Caki2 (cell line): ENCODE measurements at regions not wholly inside any gene's neighbourhood (a gene's known extent, or its start where the extent isn't known, plus 50 kb on each side); places are given as distances from the start of the nearest gene placed in this dataset.
"Not testable (repeated sequence)": the region's sequence is repeated elsewhere in the genome, so short reads cannot be mapped to it uniquely, and the experiment has no call there.

Experiments
- DNase-seq: peaks from one replicate; pipeline ENCODE4 v3.0.0-alpha.2; 2015; ENCODE audit warnings: low read depth
- in situ Hi-C: cut with HindIII; loops from 2 replicates; pipeline ENCODE4 v1.10.0; 2016; ENCODE audit warnings: low sequenced_read_pairs, low pct_unique_long_range_greater_than_20kb, mixed read lengths

DNA sequence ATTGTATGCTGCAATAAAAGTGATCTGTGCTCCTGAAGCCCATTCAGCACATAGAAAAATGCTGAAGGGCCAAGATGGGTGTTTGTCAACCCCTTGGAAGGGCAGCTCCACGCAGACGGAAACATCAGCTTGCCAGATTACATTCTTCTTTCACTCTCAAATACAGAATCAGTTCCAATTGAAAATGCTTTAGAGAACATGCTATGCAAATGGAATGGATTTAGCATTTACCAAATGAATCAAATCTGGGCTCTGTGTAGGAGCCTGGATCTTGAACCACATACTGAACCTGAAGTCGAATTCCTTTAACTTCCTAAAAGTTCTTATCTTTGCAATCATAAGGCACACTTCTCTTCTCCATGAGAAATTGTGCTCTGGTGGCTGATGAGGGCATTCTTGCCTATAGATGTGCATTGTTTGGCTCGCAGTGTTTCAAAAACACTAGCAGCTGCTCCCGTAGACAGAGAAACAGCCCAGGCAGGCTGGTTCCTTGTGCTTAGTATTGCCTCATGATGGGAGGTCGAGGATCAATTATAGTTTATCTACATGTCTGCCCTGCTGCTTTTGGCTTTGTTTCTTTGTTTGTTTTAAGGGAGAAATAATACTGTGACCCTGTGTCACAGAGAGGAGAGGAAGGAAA, 489.8 kb upstream of the FLRT2 start:
- in situ Hi-C loops: no loop called here
- DNase-seq: no peak

DNA sequence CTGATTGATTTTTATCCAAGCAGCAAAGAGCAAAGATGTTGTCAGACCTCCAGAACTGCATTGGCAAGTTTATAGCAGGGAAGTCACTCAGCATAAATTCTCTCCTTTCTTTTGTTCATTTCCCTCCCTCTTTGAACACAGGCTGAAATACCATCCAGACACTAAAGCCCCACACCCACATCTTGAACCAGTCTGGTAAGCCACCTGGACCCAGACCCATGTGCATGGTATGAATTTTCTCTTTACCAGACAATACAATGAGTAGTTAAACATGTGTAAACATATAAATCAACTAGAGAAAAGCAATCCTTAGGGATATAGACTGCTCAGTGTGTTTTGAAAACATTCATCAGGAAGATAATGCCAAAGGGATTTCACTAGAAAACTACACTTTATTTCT, 488.3 kb upstream of the FLRT2 start:
- in situ Hi-C loops: no loop called here
- no peak for DNase-seq

DNA sequence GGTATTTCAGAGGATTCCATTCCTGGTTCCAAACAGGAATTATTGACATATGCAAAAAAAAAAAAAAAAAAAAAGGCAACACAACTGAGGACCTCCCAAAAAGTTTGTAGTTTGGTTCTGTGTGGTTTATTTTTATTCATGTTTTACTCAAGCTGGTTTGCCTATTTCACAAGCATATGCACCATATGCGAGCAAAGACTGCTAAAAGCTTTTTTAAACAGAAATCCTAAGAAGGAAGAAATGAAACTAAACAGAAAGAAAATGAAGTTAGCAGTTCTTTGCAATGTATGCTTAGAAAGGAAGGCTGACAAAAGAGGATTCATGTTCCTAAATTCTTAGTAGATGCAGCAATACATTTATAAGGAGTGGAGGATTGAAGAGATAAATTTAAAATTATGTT, 487.6 kb upstream of the FLRT2 start:
- no peak for DNase-seq
- in situ Hi-C loops: no loop called here

DNA sequence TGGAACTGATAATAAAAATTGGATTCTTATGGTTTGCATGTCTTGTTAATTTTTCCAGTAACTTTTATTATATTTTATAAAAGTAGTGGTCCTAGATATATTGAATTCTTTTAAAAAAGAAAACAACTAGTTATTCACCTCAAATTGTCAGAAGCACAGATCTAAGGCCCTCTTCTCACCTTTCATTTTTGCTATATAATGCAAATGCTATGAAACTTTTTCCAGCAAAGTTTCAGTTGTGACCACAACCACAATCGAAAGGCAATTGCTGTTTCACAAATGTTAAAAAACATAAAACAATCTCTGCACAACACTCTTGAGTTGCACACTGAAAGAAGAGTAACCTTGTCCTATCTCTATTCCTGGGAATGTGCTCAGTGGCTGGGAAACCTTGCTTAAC, 479.8 kb upstream of the FLRT2 start:
- in situ Hi-C loops: no loop called here
- no peak for DNase-seq

DNA sequence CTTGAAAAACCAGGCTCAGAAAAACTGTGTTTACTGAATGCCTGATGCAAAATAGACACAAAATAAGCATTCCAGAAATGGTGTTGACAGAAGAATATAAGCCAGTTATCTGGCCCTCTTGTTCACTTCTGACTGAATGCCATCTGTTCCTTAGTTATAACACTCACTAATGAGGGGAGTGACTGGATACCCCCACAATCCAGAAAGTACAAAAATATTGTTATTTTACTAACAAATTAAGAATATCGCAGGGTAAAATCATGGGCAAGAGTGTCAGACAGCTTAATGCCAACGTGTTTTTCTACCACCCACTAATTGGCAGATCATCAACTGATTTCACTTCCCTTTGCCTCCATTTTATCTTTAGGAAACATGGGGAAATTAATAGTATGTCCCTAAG, 477.3 kb upstream of the FLRT2 start:
- no peak for DNase-seq
- in situ Hi-C loops: no loop called here

DNA sequence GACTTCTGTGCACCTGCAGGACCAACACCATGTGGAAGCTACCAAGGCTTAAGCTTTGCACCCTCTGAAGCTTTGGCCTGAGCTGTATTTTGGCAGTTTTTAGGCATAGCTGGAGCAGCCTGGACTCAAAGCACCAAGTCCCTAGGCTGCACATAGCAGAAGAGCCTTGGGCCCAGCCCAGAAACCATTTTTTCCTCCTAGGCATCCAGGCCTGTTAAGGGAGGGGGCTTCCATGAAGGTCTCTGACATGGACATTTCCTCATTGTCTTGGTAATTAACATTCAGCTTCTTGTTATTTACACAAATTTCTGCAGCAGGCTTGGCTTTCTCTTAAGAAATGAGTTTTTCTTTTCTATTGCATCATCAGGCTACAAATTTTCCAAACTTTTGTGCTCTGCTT, 475.8 kb upstream of the FLRT2 start:
- in situ Hi-C loops: no loop called here
- no peak for DNase-seq

DNA sequence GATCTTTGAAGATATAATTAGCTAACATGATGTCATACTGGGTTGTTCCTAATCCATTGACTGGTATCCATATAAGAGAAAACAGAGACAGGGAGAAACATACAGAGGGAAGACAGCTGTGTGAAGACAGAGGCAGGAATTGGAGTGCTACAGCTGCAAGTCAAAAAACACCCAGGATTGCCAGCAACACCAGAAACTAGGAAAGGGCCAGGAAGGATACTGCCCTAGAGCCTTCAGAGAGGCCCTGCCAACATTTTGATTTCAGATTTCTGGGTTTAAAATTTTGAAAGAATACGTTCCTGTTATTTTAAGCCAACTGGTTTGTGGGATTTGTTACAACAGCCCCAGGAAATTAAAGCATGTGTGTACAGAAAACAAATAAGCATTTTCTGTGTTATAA, 473.7 kb upstream of the FLRT2 start:
- no peak for DNase-seq
- in situ Hi-C loops: no loop called here

DNA sequence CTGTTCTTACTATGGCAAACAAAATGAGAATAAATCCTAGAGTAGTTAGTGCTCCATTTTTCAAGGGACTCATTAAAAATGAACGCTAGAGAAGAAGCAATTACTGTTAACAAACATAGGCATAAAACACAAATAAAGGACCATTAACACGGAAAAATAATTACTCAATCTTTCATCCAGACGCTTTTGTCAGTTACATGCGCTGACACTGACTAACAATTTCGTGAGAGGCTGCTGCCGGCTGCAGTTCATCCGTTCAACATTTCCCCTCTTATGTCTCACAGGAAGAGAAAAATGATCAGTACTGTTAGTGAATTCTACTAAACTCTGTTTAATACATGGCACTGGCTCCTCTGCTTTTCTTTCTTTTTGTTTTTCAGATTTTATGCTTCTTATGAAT, 472.7 kb upstream of the FLRT2 start:
- in situ Hi-C loops: no loop called here
- DNase-seq: no peak

DNA sequence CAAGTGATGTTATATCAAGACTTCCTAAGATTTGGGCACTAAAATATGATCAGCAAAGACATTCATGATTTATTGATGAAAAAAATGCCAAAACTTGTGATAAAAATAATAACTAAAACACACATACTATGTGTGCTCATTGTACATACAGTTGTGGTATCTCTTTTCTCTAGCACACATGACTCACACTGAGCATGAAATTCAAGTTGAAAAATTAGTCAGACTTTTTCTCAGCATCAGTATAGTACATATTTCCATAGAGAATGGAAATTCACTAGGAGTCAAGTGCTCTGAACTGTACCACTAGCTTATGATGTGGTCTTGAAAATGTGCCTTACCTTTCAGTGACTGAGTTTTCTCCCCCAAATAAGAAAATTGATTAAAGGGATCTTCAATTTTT, 471.8 kb upstream of the FLRT2 start:
- in situ Hi-C loops: no loop called here
- DNase-seq: no peak

DNA sequence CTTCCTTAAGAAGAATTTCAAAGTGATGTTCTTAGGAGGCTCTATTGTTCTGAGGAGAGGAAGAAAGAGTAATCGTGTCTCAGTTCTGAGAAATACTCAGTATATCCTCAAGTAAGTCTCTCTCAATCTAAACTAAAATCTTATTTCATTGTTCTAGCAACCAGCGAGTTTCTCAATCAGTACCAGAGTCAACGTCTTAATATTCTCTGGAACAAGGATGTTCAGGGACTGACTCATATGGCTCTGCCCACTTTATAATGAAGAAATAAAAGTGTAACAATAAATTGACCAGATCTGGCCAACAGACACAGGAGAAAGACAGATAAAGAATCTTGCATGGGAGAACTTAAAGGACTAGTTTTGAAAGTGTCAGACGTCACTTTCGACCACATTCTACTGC, 469.8 kb upstream of the FLRT2 start:
- DNase-seq: no peak
- in situ Hi-C loops: no loop called here

DNA sequence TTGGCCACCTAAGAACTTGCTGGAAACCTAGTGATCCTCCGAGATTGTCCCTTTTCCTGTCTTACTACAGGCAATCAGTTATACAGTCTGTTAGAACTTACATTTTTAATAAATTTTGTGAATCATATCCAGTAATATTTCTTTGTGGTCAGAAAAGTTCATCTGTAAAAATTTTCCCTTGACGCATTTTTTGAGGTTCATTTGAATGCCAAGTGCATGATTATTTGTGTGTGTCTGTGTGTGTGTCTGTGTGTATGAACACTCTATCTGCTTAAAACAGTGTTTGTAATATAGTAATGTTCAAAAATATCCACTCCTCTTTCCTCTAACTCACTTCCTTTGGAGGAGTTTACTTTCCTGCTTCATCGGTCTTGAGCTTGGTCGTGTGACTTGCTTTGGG, 468.7 kb upstream of the FLRT2 start:
- no peak for DNase-seq

DNA sequence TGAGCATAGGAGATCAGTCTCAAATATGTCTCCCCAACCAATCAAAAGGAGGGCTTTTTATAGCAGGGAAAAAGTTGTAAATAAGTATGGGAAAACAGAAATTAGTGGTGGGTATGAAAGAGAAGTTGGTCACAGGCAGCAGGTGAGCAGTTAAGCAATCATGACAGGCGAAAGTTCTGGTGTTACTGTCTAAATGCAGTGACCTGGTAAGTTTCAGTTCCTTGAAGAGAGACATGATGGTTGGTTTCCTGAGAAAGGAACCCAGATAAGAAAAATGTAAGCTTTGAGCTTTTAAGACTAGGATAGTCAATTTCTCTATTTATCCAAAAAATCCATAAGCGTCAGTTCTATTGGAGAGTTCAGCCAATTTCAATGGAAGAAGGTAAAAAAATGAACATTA, 466.2 kb upstream of the FLRT2 start:
- no peak for DNase-seq
- in situ Hi-C loops: no loop called here

More for the DNA sequence above, 468.7 kb upstream of the FLRT2 start:
- in situ Hi-C loops: no loop called here

DNA sequence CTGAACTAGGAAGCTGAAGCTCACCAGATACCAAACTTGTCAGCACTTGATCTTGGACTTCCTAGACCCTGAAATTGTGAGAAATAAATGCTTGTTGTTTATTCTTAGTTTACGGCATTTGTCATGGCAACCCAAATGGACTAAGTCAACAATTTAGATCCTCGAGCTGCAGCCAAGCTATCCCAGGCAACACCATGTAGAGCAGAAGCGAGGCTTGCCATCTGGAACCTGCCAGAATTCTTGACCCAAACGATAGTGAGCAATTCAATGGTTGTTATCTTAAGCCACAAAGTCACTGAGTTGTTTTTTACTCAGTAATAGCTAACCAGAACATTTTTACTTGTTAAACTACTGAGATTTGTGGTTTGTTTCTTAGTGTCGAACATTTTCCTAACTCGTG, 458.5 kb upstream of the FLRT2 start:
- no peak for DNase-seq
- in situ Hi-C loops: no loop called here

DNA sequence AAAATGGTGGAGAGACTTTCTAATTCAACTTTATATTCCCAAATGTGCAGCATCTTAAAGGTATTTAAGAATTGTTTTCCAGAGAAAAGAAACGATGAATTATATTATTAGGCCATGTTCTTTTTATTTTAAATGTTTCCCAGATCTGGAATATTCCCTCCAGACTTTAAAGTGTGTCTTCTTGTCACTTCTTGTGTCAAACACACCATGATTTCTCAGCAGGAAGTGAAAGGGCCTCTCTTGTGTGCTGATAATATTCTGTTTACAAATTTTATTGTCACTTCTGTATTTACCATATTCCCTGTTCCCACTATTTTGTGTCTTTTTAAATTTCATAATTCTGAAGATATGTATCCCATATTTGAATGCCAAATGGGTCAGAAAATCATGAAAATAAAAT, 455.0 kb upstream of the FLRT2 start:
- DNase-seq: no peak
- in situ Hi-C loops: no loop called here

DNA sequence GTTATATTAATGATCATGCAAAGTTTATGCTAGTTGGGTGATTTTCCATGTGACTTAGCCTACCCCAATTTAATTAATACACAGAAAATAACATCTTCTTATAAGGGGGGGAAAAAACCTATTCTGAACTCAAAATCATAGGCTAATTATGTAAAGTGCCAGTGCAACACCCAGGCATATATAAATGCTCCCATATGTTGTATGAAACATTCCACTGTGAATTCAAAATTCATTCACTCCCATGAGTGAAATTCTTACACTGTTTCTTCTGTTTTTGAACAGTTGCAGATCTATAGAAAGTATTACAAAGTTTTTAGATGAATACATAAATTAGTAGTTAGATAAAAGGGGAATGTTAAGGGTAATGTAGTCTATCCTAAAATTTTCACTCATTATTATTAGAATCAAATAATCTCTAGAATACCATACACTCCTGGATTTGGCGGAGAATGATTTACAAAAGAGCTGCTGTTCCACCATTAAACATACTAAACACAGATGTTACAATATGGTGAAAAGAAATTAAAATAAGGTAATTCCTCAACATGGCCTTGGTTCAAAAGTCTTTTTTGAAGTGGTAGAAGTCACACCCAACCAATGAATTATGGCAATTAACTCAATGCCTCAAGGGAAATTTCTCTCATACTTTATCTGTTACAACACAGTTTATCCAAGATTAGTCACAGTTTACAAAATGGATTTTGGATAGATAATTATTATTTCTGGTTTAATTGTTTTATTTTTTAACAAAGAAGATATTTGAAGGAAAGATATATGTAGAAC, 454.1 kb upstream of the FLRT2 start:
- in situ Hi-C loops: no loop called here
- DNase-seq: no peak

DNA sequence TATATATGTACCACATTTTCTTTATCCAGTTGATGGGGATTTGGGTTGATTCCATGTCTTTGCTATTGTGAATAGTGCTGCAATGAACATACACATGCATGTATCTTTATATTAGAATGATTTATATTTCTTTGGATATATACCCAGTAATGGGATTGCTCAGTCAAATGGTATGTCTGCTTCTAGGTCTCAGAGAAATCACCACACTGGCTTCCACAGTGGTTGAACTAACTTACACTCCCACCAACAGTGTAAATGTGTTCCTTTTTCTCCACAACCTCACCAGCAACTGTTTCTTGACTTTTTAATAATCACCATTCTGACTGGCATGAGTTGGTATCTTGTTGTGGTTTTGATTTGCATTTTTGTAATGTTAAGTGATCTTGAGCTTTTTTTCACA, 452.2 kb upstream of the FLRT2 start:
- in situ Hi-C loops, DNase-seq: not testable (repeated sequence)

DNA sequence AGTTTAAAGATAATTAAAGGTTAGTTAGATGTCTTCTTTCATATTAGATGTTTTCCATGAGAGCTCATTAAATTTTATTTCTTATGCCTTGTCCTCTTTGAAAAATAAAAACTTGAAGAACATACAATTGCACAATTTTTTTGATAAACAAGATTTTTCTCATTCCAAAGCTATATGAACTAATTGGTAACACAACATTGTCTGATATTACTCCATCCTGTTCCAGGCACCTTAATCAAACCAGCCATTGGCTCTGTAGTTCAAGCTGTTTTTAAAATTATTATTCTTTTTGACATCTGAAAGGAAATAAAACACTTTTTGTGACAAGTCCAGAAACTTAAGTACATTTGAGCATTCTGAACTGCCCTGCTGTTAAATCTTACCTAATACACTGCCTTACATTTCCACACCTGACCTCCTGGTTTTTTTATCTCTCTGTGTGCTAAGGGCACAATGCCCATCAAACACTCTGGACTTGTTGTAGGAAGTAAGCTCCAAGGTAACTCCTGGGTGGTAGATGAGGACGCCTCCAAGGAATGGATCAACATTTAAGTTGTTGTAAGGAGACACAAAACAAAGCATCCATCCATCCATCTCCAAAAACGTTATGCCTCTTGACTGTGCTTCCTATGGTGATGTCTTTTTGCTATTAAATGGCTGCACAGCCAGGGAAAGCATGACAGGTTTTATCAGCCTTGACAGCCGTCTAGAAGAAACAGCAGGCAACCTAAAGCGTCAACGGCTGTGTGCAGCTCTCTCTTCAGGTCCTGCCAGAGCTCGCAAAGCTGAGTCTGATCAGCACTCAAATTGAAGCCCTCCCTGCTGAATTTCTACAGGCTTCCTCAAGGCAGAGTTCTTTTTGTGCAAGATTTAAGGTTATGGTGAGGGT, 449.9 kb upstream of the FLRT2 start:
- in situ Hi-C loops: no loop called here
- no peak for DNase-seq

DNA sequence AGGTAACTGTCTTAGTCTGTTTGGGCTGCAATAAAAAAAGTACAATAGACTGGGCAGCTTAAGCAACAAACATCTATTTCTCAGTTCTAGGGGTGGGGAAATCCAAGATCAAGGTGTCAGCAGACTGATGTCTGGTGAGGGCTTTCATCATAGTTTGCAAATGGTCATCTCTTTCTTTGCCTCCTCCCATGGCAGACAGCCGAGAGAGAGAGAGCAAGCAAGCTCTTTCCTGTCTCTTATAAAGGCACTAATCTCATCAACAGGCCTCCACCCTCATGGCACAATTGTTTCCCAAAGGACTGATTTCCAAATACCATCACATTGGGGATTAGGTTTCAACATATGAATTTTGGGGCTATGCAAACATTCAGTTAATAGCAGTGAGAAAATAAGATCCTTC, 445.6 kb upstream of the FLRT2 start:
- in situ Hi-C loops: no loop called here
- DNase-seq: no peak

DNA sequence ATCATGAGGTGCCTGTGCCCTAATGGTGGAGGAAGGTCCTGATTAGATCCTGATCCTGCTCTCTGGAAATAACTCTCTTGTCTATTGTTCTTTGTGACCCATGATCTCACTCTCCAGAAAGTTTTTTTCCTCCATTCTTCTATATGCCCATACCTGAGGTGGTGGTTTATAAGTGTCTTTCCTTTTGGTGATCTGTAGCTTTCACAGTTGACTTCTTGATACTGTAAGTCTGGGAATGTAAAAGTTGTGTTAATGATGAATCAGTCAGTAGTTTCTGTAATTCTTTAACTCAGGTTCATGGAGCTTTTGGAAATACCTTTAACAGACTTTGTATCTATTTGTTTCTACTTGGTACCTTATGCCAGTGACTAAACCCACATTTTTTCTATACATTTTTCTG, 444.0 kb upstream of the FLRT2 start:
- no peak for DNase-seq
- in situ Hi-C loops: no loop called here
